ENCODE measurements at regions not wholly inside any gene's neighbourhood (a gene's known extent, or its start where the extent isn't known, plus 50 kb on each side); places are given as distances from the start of the nearest gene placed in this dataset.

GRCh38 chr5:171555160-171555559, 135.7 kb downstream of the FGF18 start:
- Histone ChIP-seq H3K4me3 (no peak overlapping the region), H3K27ac (no peak overlapping the region), H3K27me3 (no peaks in the 10 kb centered on the region), H3K9me3 (no peaks in the 10 kb centered on the region), H3K4me1 (no peaks in the 10 kb centered on the region), H3K36me3 (no peaks in the 10 kb centered on the region)
- no peak for TF ChIP-seq CTCF (IDR thresholded peaks at IDR 0.05)
- TF ChIP-seq POLR2A (IDR thresholded peaks at IDR 0.05) = no peak
- WGBS (ENCODE audit: insufficient coverage, low coverage, low lambda C conversion rate, missing lambda C conversion rate) = 63% methylated on average over 5 of the region's 6 CpGs
- DNase-seq = no peak
- intact Hi-C loops (cut with DNase I) = no loop called here
- ATAC-seq = no peak

- no peaks in the 10 kb centered on the region for H3K9me3 ChIP-seq
- no peak for TF ChIP-seq CTCF (IDR thresholded peaks at IDR 0.05)
- no peak for TF ChIP-seq POLR2A (IDR thresholded peaks at IDR 0.05)
Observed at GRCh38 chr5:171562822-171563221, 143.4 kb downstream of the FGF18 start.

GRCh38 chr5:171568389-171568788, 148.9 kb downstream of the FGF18 start:
- WGBS (ENCODE audit: insufficient coverage, low coverage, low lambda C conversion rate, missing lambda C conversion rate) = 40% methylated on average over 1 of the region's 1 CpG
- Histone ChIP-seq H3K36me3 (no peaks in the 10 kb centered on the region), H3K4me3 (no peak overlapping the region), H3K9me3 (no peaks in the 10 kb centered on the region), H3K4me1 (no peaks in the 10 kb centered on the region), H3K27ac (no peak overlapping the region), H3K27me3 (no peaks in the 10 kb centered on the region)
- DNase-seq = no peak
- no peak for TF ChIP-seq POLR2A (IDR thresholded peaks at IDR 0.05)
- TF ChIP-seq CTCF (IDR thresholded peaks at IDR 0.05) = no peak
- intact Hi-C loops (cut with DNase I) = no loop called here
- no peak for ATAC-seq

More at GRCh38 chr5:171562822-171563221, 143.4 kb downstream of the FGF18 start:
- WGBS (ENCODE audit: insufficient coverage, low coverage, low lambda C conversion rate, missing lambda C conversion rate) = 76% methylated on average over 3 of the region's 3 CpGs
- H3K36me3 ChIP-seq = no peaks in the 10 kb centered on the region
- no peaks in the 10 kb centered on the region for H3K27me3 ChIP-seq
- H3K4me3 ChIP-seq = no peak overlapping the region
- DNase-seq (no peak), ATAC-seq (no peak)
- intact Hi-C loops (cut with DNase I) = no loop called here
- no peaks in the 10 kb centered on the region for H3K4me1 ChIP-seq
- no peak overlapping the region for H3K27ac ChIP-seq

- WGBS (ENCODE audit: insufficient coverage, low coverage, low lambda C conversion rate, missing lambda C conversion rate) = 0% methylated on average over 1 of the region's 1 CpG
- H3K9me3 ChIP-seq = no peaks in the 10 kb centered on the region
- H3K36me3 ChIP-seq = no peaks in the 10 kb centered on the region
- H3K27ac ChIP-seq = no peak overlapping the region
- intact Hi-C loops (cut with DNase I) = no loop called here
- ATAC-seq (no peak), DNase-seq (no peak)
- TF ChIP-seq POLR2A (IDR thresholded peaks at IDR 0.05) (no peak), CTCF (IDR thresholded peaks at IDR 0.05) (no peak)
- no peaks in the 10 kb centered on the region for H3K4me1 ChIP-seq
- no peak overlapping the region for H3K4me3 ChIP-seq
- H3K27me3 ChIP-seq = no peaks in the 10 kb centered on the region
Observed at GRCh38 chr5:171569065-171569712, 149.7 kb downstream of the FGF18 start.

Measured in right lobe of liver (tissue), 6 donors.